A549 (cell line): ENCODE measurements at regions not wholly inside any gene's neighbourhood (a gene's known extent, or its start where the extent isn't known, plus 50 kb on each side); places are given as distances from the start of the nearest gene placed in this dataset.
A peak's percentile ranks its signal among the peaks of the same experiment; 100 is the strongest.

Experiments
- ATAC-seq, 2 experiments: fragments of 200-7000 bp in 1 of 2; fragments of >200 bp in 1 of 2; cut with Nextera tagmentation in 1 of 2; cut with Tn5 transposase in 1 of 2; 3 replicates each; pipeline versions ENCODE4 v1.8.0 to v1.9.1; 2018 to 2020; ENCODE audit warnings: mild to moderate bottlenecking in 1 of 2, moderate library complexity in 1 of 2
- CTCF ChIA-PET: fragments of 300-600 bp; sonication (Branson Sonifier 250); formaldehyde crosslinking; extraction: SDS; loops from one replicate; lab custom pipeline; 2021; ENCODE audit warnings: antibody characterized with exemption, inconsistent platforms; lab: Yijun Ruan, JAX
- POLR2A ChIA-PET: fragments of 350-600 bp; formaldehyde crosslinking; extraction: SDS; loops from one replicate; lab custom pipeline; 2021; ENCODE audit warnings: antibody characterized with exemption, inconsistent platforms; lab: Yijun Ruan, JAX
- DNase-seq, 2 experiments: peaks; one replicate each; pipeline versions ENCODE4 v3.0.0 to v3.0.0-alpha.2; 2011 to 2016; ENCODE audit warnings: low read depth in 1 of 2, low spot score in 1 of 2
- FAIRE-seq: peaks from 2 replicates; lab custom pipeline; 2011; peaks lifted over from hg19 to GRCh38; lab: Jason Lieb, UNC
- H3K27ac ChIP-seq, 2 experiments: fragments of >200 bp; sonication (Bioruptor Twin); formaldehyde crosslinking; 3 replicates each; pipeline ENCODE4 v1.5.1; 2016 to 2017
- H3K4me1 ChIP-seq: fragments of >200 bp; sonication (Bioruptor Twin); formaldehyde crosslinking; 3 replicates; pipeline ENCODE4 v1.6.1; 2016
- H3K4me2 ChIP-seq: fragments of >200 bp; sonication (Bioruptor Twin); formaldehyde crosslinking; 3 replicates; pipeline ENCODE4 v1.6.1; 2016
- H3K4me3 ChIP-seq: fragments of >200 bp; sonication (Bioruptor Twin); formaldehyde crosslinking; 3 replicates; pipeline ENCODE4 v1.5.1; 2016
- H3K9me3 ChIP-seq: fragments of >200 bp; sonication (Bioruptor Twin); formaldehyde crosslinking; 3 replicates; pipeline ENCODE4 v1.6.1; 2016
- ATOH8 ChIP-seq: fragments of 250-450 bp; sonication (Bioruptor Pico); IDR thresholded peaks from 2 replicates; pipeline ENCODE4 v1.5.0; 2020; ENCODE audit warnings: low read depth, mild to moderate bottlenecking, moderate library complexity
- BCL3 ChIP-seq: fragments of >200 bp; sonication (Bioruptor Twin); formaldehyde crosslinking; IDR thresholded peaks from 3 replicates; pipeline ENCODE4 v1.6.1; 2016
- CBX2 ChIP-seq: fragments of 200-600 bp; sonication (generic); IDR thresholded peaks from 2 replicates; pipeline ENCODE4 v1.6.1; 2016; ENCODE audit warnings: low read depth, mild to moderate bottlenecking, borderline replicate concordance
- CEBPB ChIP-seq, 2 experiments: fragments of >200 bp in 1 of 2; sonication (Bioruptor Twin) in 1 of 2; formaldehyde crosslinking in 1 of 2; IDR thresholded peaks; 2 replicates each; pipeline ENCODE4 v1.6.1; 2012 to 2016
- CHD2 ChIP-seq: fragments of 150-350 bp; IDR thresholded peaks from 2 replicates; pipeline ENCODE4 v1.6.1; 2014; ENCODE audit warnings: low read length; ENCODE audit not compliant: partially characterized antibody
- EP300 ChIP-seq, 2 experiments: fragments of >200 bp; sonication (Bioruptor Twin); formaldehyde crosslinking; IDR thresholded peaks; 2 replicates in 1 of 2; 3 replicates in 1 of 2; pipeline ENCODE4 v1.6.1; 2016 to 2017
- ESRRA ChIP-seq: fragments of 150-350 bp; IDR thresholded peaks from 2 replicates; pipeline ENCODE4 v1.6.1; 2014; ENCODE audit warnings: mild to moderate bottlenecking, low read length, borderline replicate concordance
- FOSL2 ChIP-seq, 2 experiments: fragments of 450-650 bp in 1 of 2; fragments of >200 bp in 1 of 2; sonication (Bioruptor Twin) in 1 of 2; formaldehyde crosslinking; IDR thresholded peaks; 2 replicates each; pipeline versions ENCODE4 v1.5.0 to v1.6.1; 2016 to 2020; ENCODE audit warnings: mild to moderate bottlenecking in 1 of 2, moderate library complexity in 1 of 2
- FOXS1 ChIP-seq: fragments of 250-450 bp; sonication (Bioruptor Pico); IDR thresholded peaks from 2 replicates; pipeline ENCODE4 v1.5.0; 2020; ENCODE audit warnings: mild to moderate bottlenecking, moderate library complexity
- HOXA7 ChIP-seq: fragments of 250-450 bp; sonication (Bioruptor Pico); IDR thresholded peaks from 2 replicates; pipeline ENCODE4 v1.5.0; 2020; ENCODE audit warnings: mild to moderate bottlenecking, moderate library complexity
- HOXB5 ChIP-seq: fragments of 250-450 bp; sonication (Bioruptor Pico); IDR thresholded peaks from 2 replicates; pipeline ENCODE4 v1.5.0; 2020; ENCODE audit warnings: mild to moderate bottlenecking, moderate library complexity
- MYC ChIP-seq: IDR thresholded peaks from 2 replicates; pipeline ENCODE4 v1.6.1; 2012; ENCODE audit warnings: mild to moderate bottlenecking, inconsistent platforms, low read length, improper control_type of control experiment, borderline replicate concordance
- NFE2L2 ChIP-seq: fragments of 150-350 bp; conservative IDR thresholded peaks from 2 replicates; pipeline ENCODE4 v1.6.1; 2014; ENCODE audit warnings: low read length
- NPAS2 ChIP-seq: fragments of 250-450 bp; sonication (Bioruptor Pico); IDR thresholded peaks from 2 replicates; pipeline ENCODE4 v1.8.0; 2022; ENCODE audit warnings: mild to moderate bottlenecking, moderate library complexity, borderline replicate concordance
- POLR2A ChIP-seq: IDR thresholded peaks from 2 replicates; pipeline ENCODE4 v1.6.1; 2012; ENCODE audit warnings: mild to moderate bottlenecking, low read length
- RAD21 ChIP-seq, 2 experiments: fragments of >200 bp in 1 of 2; sonication (Bioruptor Twin) in 1 of 2; formaldehyde crosslinking in 1 of 2; IDR thresholded peaks in 1 of 2; conservative IDR thresholded peaks in 1 of 2; 2 replicates in 1 of 2; 3 replicates in 1 of 2; pipeline ENCODE4 v1.6.1; 2012 to 2018; ENCODE audit warnings: inconsistent platforms in 1 of 2
- RARB ChIP-seq: fragments of 250-450 bp; sonication (Bioruptor Pico); IDR thresholded peaks from 2 replicates; pipeline ENCODE4 v1.8.0; 2021; ENCODE audit warnings: mild to moderate bottlenecking, moderate library complexity
- RCOR1 ChIP-seq: fragments of 150-350 bp; IDR thresholded peaks from 2 replicates; pipeline ENCODE4 v1.6.1; 2014; ENCODE audit warnings: antibody characterized with exemption, low read length, low read depth
- RFX5 ChIP-seq: fragments of 450-650 bp; IDR thresholded peaks from 2 replicates; pipeline ENCODE4 v1.7.1; 2014; ENCODE audit warnings: antibody characterized with exemption, mild to moderate bottlenecking, moderate library complexity
- RNF2 ChIP-seq: fragments of 200-600 bp; sonication (generic); IDR thresholded peaks from 2 replicates; pipeline ENCODE4 v1.6.1; 2016; ENCODE audit warnings: low read depth, mild to moderate bottlenecking, antibody characterized with exemption, moderate library complexity, borderline replicate concordance
- SREBF2 ChIP-seq: fragments of 450-650 bp; IDR thresholded peaks from 2 replicates; pipeline ENCODE4 v1.6.1; 2014; ENCODE audit warnings: mild to moderate bottlenecking, moderate library complexity
- TFCP2L1 ChIP-seq: fragments of 250-450 bp; sonication (Bioruptor Pico); IDR thresholded peaks from 2 replicates; pipeline ENCODE4 v1.5.0; 2021; ENCODE audit warnings: mild to moderate bottlenecking
- TP53 ChIP-seq: fragments of 250-450 bp; sonication (Bioruptor Pico); IDR thresholded peaks from 2 replicates; pipeline ENCODE4 v1.5.0; 2021; ENCODE audit warnings: mild to moderate bottlenecking, moderate library complexity
- ZFP36 ChIP-seq: fragments of 450-650 bp; IDR thresholded peaks from 2 replicates; pipeline ENCODE4 v1.6.1; 2014; ENCODE audit warnings: borderline replicate concordance; ENCODE audit not compliant: partially characterized antibody
- ZNF302 ChIP-seq: fragments of 250-450 bp; sonication (Bioruptor Pico); IDR thresholded peaks from 2 replicates; pipeline ENCODE4 v1.9.0; 2021; ENCODE audit warnings: inconsistent platforms, mild to moderate bottlenecking, moderate library complexity
- WGBS: methylation state at CpG from one replicate; pipeline ENCODE4 v1.1.6; 2017; ENCODE audit errors: missing lambda C conversion rate; 5-methylcytosine and 5-hydroxymethylcytosine counted together
- TF ChIP-seq, protein P1 (sequence below): IDR thresholded peaks from 2 replicates; pipeline ENCODE4 v1.6.1; 2012
- TF ChIP-seq, protein P2 (sequence below): IDR thresholded peaks from 2 replicates; pipeline ENCODE4 v1.6.1; 2012
- TF ChIP-seq, protein P3 (sequence below): fragments of 150-350 bp; IDR thresholded peaks from 2 replicates; pipeline ENCODE4 v1.6.1; 2014; ENCODE audit warnings: low read depth, mild to moderate bottlenecking, low read length
- TF ChIP-seq, protein P4 (sequence below): IDR thresholded peaks from 2 replicates; pipeline ENCODE4 v1.6.1; 2012; ENCODE audit warnings: low read depth, borderline replicate concordance

DNA sequence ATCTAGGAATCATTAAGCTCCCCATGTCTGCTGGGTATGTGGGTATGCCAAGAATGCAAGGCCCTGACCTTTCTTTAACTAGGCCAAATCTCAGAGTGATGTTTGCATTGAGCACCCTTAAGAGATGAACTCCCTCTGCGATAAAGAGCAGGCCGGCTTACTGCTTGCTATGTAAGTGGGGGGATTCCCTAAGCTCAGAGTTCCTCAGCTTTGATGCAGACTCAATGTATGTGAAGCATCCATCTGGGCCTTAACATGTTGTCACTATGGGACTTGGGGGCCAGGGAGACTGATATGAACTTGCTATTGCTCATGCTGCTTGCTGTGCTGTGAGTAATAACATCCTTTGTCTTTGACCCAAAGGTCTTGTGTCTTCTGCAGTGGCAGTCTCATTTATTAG is 149.7 kb downstream of the C12orf75 start:
- Histone ChIP-seq H3K27ac (no peak overlapping the region), H3K4me2 (no peak overlapping the region), H3K4me3 (no peak overlapping the region), H3K4me1 (0 out of 3 replicates have a peak, but pooled peaks cover 3% of the 10 kb centered on the region)
- WGBS: 33% methylated on average over 2 of the region's 2 CpGs
- FAIRE-seq (no peak), DNase-seq (no peak)
- CTCF ChIA-PET: interaction anchor here (0.8 to 1.8 kb wide), 5 partner anchors 11 to 18 kb away, joined by 3 to 5 read pairs (median 3); no protein-coding TSS in a partner anchor
- no peak for TF ChIP-seq CEBPB (IDR thresholded peaks at IDR 0.05)
- no peak for TF ChIP-seq RARB (CRISPR knock-in tag)
- TF ChIP-seq, protein P1, sequence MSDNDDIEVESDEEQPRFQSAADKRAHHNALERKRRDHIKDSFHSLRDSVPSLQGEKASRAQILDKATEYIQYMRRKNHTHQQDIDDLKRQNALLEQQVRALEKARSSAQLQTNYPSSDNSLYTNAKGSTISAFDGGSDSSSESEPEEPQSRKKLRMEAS: no peak
- TF ChIP-seq NPAS2 (CRISPR knock-in tag): no peak
- no peak for TF ChIP-seq NFE2L2
- TF ChIP-seq RAD21 (conservative IDR thresholded peaks at IDR 0.05 in 1 of 2, IDR thresholded peaks at IDR 0.05 in 1 of 2): no peak
- TF ChIP-seq EP300 (IDR thresholded peaks at IDR 0.05): no peak
- TF ChIP-seq CHD2: no peak
- TF ChIP-seq RFX5: no peak
- no peak for TF ChIP-seq TFCP2L1 (CRISPR knock-in tag)
- TF ChIP-seq ATOH8 (CRISPR knock-in tag): no peak
- TF ChIP-seq MYC: no peak
- TF ChIP-seq, protein P2, sequence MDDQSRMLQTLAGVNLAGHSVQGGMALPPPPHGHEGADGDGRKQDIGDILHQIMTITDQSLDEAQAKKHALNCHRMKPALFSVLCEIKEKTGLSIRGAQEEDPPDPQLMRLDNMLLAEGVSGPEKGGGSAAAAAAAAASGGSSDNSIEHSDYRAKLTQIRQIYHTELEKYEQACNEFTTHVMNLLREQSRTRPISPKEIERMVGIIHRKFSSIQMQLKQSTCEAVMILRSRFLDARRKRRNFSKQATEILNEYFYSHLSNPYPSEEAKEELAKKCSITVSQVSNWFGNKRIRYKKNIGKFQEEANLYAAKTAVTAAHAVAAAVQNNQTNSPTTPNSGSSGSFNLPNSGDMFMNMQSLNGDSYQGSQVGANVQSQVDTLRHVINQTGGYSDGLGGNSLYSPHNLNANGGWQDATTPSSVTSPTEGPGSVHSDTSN: no peak
- TF ChIP-seq, protein P3, sequence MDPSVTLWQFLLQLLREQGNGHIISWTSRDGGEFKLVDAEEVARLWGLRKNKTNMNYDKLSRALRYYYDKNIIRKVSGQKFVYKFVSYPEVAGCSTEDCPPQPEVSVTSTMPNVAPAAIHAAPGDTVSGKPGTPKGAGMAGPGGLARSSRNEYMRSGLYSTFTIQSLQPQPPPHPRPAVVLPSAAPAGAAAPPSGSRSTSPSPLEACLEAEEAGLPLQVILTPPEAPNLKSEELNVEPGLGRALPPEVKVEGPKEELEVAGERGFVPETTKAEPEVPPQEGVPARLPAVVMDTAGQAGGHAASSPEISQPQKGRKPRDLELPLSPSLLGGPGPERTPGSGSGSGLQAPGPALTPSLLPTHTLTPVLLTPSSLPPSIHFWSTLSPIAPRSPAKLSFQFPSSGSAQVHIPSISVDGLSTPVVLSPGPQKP: no peak
- no peak for TF ChIP-seq TP53 (CRISPR knock-in tag)
- TF ChIP-seq ZNF302 (CRISPR knock-in tag): no peak
- no peak for TF ChIP-seq RNF2
- TF ChIP-seq FOSL2 (IDR thresholded peaks at IDR 0.05): no peak
- no peak for TF ChIP-seq FOSL2 (CRISPR knock-in tag; IDR thresholded peaks at IDR 0.05)
- TF ChIP-seq BCL3: no peak
- TF ChIP-seq, all 56 proteins: peak for 0
- ATAC-seq: peak in 1 of 2 experiments; percentile 33; a peak in 2 of 6 replicates
- no peaks in the 10 kb centered on the region for H3K9me3 ChIP-seq
- POLR2A ChIA-PET: no interaction called here

DNA sequence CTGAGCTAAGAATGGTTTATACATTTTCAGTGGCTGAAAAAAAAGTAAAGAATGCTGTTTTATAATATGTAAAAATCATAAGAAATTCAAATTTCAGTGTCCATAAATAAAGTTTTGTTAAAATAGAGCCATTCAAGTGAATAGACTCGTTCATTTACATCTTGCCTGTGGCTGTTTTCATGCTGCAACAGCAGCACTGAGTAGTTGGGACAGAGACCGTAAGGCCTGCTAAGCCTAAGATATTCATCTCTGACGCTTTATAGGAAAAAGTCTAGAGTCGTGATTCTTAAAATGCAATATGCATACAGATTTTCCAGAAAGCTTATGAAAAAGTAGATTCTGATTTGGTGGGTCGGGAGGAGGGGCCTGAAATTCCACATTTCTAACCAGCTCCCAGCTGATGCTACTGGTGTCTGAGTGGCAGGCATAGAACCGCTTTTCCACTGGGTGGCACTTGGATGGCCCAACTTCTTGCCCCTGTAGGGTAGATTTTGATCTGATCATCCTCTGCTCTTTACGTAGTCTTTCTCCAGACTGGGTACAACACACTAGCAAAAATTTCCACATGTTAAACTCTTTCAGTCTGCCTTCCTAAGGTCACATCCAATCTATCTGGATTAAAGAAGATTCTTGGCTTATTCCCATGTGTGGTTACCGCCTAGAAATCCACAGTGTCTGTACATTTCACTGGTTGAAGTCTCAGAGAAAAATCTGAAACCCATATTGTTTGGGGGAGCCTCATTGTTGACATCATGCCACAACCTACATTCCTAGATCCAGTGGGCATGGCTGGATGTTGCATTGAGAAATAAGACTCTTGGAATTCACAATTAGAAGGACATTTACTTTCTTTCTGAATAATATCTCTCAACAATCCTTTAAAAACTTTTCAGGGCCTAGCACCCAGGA is 151.2 kb downstream of the C12orf75 start:
- Histone ChIP-seq H3K9me3 (no peaks in the 10 kb centered on the region), H3K4me3 (no peak overlapping the region), H3K4me1 (peaks cover 10% of the 10 kb centered on the region; the same call in 1 of the 3 replicates), H3K4me2 (no peak overlapping the region), H3K27ac (no peak overlapping the region)
- ATAC-seq (no peak), FAIRE-seq (no peak), DNase-seq (no peak)
- 69% methylated on average over 8 of the region's 8 CpGs for WGBS
- ChIA-PET CTCF (no interaction called here), POLR2A (no interaction called here)
- TF ChIP-seq NFE2L2: no peak
- TF ChIP-seq CBX2: no peak
- TF ChIP-seq RFX5: no peak
- TF ChIP-seq RAD21 (conservative IDR thresholded peaks at IDR 0.05 in 1 of 2, IDR thresholded peaks at IDR 0.05 in 1 of 2): no peak
- TF ChIP-seq HOXB5: no peak
- no peak for TF ChIP-seq POLR2A
- no peak for TF ChIP-seq HOXA7 (CRISPR knock-in tag)
- no peak for TF ChIP-seq MYC
- no peak for TF ChIP-seq ZFP36
- TF ChIP-seq, protein P4, sequence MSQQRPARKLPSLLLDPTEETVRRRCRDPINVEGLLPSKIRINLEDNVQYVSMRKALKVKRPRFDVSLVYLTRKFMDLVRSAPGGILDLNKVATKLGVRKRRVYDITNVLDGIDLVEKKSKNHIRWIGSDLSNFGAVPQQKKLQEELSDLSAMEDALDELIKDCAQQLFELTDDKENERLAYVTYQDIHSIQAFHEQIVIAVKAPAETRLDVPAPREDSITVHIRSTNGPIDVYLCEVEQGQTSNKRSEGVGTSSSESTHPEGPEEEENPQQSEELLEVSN: no peak
- no peak for TF ChIP-seq FOXS1 (CRISPR knock-in tag)
- no peak for TF ChIP-seq ESRRA
- no peak for TF ChIP-seq RARB (CRISPR knock-in tag)
- no peak for TF ChIP-seq SREBF2
- TF ChIP-seq RCOR1: no peak
